WTC11 (cell line): ENCODE measurements at regions not wholly inside any gene's neighbourhood (a gene's known extent, or its start where the extent isn't known, plus 50 kb on each side); places are given as distances from the start of the nearest gene placed in this dataset.

Experiments used
- MXD4 ChIP-seq: fragments of 250-450 bp; sonication (Bioruptor Pico); IDR thresholded peaks from 2 replicates; pipeline ENCODE4 v1.8.0; 2021; ENCODE audit warnings: mild to moderate bottlenecking, moderate library complexity, borderline replicate concordance
- NFE2L1 ChIP-seq: sonication (generic); formaldehyde crosslinking; IDR thresholded peaks from 2 replicates; pipeline ENCODE4 v1.8.1; 2023; ENCODE audit warnings: missing genetic modification reagents
- TF ChIP-seq, protein P1 (sequence below): sonication (generic); formaldehyde crosslinking; IDR thresholded peaks from 2 replicates; pipeline ENCODE4 v1.8.1; 2022; ENCODE audit warnings: low read depth, missing genetic modification reagents, borderline replicate concordance
- TF ChIP-seq, protein P2 (sequence below): sonication (generic); formaldehyde crosslinking; IDR thresholded peaks from 2 replicates; pipeline ENCODE4 v1.8.0; 2022; ENCODE audit warnings: mild to moderate bottlenecking, missing genetic modification reagents
- TF ChIP-seq, protein P3 (sequence below): fragments of 200-600 bp; IDR thresholded peaks from 2 replicates; pipeline ENCODE4 v1.8.0; 2022; ENCODE audit warnings: antibody characterized with exemption

GRCh38 chr5:4017076-4017803, 421.6 kb downstream of the IRX1 start:
- TF ChIP-seq, protein P1, sequence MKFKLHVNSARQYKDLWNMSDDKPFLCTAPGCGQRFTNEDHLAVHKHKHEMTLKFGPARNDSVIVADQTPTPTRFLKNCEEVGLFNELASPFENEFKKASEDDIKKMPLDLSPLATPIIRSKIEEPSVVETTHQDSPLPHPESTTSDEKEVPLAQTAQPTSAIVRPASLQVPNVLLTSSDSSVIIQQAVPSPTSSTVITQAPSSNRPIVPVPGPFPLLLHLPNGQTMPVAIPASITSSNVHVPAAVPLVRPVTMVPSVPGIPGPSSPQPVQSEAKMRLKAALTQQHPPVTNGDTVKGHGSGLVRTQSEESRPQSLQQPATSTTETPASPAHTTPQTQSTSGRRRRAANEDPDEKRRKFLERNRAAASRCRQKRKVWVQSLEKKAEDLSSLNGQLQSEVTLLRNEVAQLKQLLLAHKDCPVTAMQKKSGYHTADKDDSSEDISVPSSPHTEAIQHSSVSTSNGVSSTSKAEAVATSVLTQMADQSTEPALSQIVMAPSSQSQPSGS (CRISPR knock-in tag): no peak
- TF ChIP-seq, protein P2, sequence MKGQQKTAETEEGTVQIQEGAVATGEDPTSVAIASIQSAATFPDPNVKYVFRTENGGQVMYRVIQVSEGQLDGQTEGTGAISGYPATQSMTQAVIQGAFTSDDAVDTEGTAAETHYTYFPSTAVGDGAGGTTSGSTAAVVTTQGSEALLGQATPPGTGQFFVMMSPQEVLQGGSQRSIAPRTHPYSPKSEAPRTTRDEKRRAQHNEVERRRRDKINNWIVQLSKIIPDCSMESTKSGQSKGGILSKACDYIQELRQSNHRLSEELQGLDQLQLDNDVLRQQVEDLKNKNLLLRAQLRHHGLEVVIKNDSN (CRISPR knock-in tag): no peak
- TF ChIP-seq NFE2L1 (CRISPR knock-in tag) (no peak), MXD4 (CRISPR knock-in tag) (no peak)
- TF ChIP-seq, protein P3, sequence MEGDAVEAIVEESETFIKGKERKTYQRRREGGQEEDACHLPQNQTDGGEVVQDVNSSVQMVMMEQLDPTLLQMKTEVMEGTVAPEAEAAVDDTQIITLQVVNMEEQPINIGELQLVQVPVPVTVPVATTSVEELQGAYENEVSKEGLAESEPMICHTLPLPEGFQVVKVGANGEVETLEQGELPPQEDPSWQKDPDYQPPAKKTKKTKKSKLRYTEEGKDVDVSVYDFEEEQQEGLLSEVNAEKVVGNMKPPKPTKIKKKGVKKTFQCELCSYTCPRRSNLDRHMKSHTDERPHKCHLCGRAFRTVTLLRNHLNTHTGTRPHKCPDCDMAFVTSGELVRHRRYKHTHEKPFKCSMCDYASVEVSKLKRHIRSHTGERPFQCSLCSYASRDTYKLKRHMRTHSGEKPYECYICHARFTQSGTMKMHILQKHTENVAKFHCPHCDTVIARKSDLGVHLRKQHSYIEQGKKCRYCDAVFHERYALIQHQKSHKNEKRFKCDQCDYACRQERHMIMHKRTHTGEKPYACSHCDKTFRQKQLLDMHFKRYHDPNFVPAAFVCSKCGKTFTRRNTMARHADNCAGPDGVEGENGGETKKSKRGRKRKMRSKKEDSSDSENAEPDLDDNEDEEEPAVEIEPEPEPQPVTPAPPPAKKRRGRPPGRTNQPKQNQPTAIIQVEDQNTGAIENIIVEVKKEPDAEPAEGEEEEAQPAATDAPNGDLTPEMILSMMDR: no peak
